ENCODE measurements at regions not wholly inside any gene's neighbourhood (a gene's known extent, or its start where the extent isn't known, plus 50 kb on each side); places are given as distances from the start of the nearest gene placed in this dataset.
A peak's percentile ranks its signal among the peaks of the same experiment; 100 is the strongest.

GRCh38 chr14:58777541-58777979, 139.8 kb downstream of the DACT1 start:
- Mint-ChIP-seq H3K27ac (ENCODE audit: unreplicated experiment) (peak overlapping the region; percentile 81), H3K27me3 (ENCODE audit: low read depth) (no peaks in the 10 kb centered on the region), H3K4me1 (peaks cover 44% of the 10 kb centered on the region), H3K4me3 (no peak overlapping the region), H3K36me3 (ENCODE audit: low read depth) (no peaks in the 10 kb centered on the region), H3K9me3 (no peaks in the 10 kb centered on the region)
- TF ChIP-seq CTCF (conservative IDR thresholded peaks at IDR 0.05) = no peak
- peak; percentile 28 for DNase-seq (ENCODE audit: low read depth, low spot score)

- H3K9me3 Mint-ChIP-seq = no peaks in the 10 kb centered on the region
- H3K36me3 Mint-ChIP-seq (ENCODE audit: low read depth) = no peaks in the 10 kb centered on the region
- no peak for TF ChIP-seq CTCF (conservative IDR thresholded peaks at IDR 0.05)
- no peaks in the 10 kb centered on the region for H3K27me3 Mint-ChIP-seq (ENCODE audit: low read depth)
- H3K4me3 Mint-ChIP-seq = no peak overlapping the region
- DNase-seq (ENCODE audit: low read depth, low spot score) = no peak
- peak overlapping the region; percentile 81 for H3K27ac Mint-ChIP-seq (ENCODE audit: unreplicated experiment)
- peaks cover 38% of the 10 kb centered on the region for H3K4me1 Mint-ChIP-seq
These were observed 140.4 kb downstream of the DACT1 start for GRCh38 chr14:58778202-58778601.

- Mint-ChIP-seq H3K36me3 (ENCODE audit: low read depth) (no peaks in the 10 kb centered on the region), H3K4me1 (peaks cover 29% of the 10 kb centered on the region), H3K27me3 (ENCODE audit: low read depth) (no peaks in the 10 kb centered on the region), H3K9me3 (no peaks in the 10 kb centered on the region), H3K4me3 (no peak overlapping the region), H3K27ac (ENCODE audit: unreplicated experiment) (no peak overlapping the region)
- no peak for DNase-seq (ENCODE audit: low read depth, low spot score)
- no peak for TF ChIP-seq CTCF (conservative IDR thresholded peaks at IDR 0.05)
These were observed 141.6 kb downstream of the DACT1 start for GRCh38 chr14:58779376-58779775.

GRCh38 chr14:58780185-58780584, 142.4 kb downstream of the DACT1 start:
- no peaks in the 10 kb centered on the region for H3K36me3 Mint-ChIP-seq (ENCODE audit: low read depth)
- no peaks in the 10 kb centered on the region for H3K27me3 Mint-ChIP-seq (ENCODE audit: low read depth)
- no peak for TF ChIP-seq CTCF (conservative IDR thresholded peaks at IDR 0.05)
- no peak for DNase-seq (ENCODE audit: low read depth, low spot score)
- H3K27ac Mint-ChIP-seq (ENCODE audit: unreplicated experiment) = no peak overlapping the region
- no peak overlapping the region for H3K4me3 Mint-ChIP-seq
- no peaks in the 10 kb centered on the region for H3K9me3 Mint-ChIP-seq
- H3K4me1 Mint-ChIP-seq = peaks cover 28% of the 10 kb centered on the region

- Mint-ChIP-seq H3K27me3 (ENCODE audit: low read depth) (no peaks in the 10 kb centered on the region), H3K4me1 (peaks cover 29% of the 10 kb centered on the region), H3K9me3 (no peaks in the 10 kb centered on the region), H3K4me3 (no peak overlapping the region), H3K27ac (ENCODE audit: unreplicated experiment) (no peak overlapping the region), H3K36me3 (ENCODE audit: low read depth) (no peaks in the 10 kb centered on the region)
- no peak for DNase-seq (ENCODE audit: low read depth, low spot score)
- TF ChIP-seq CTCF (conservative IDR thresholded peaks at IDR 0.05) = no peak
These were observed 142.8 kb downstream of the DACT1 start for GRCh38 chr14:58780605-58781004.

GRCh38 chr14:58782011-58782410, 144.2 kb downstream of the DACT1 start:
- Mint-ChIP-seq H3K4me3 (no peak overlapping the region), H3K4me1 (peaks cover 24% of the 10 kb centered on the region), H3K9me3 (no peaks in the 10 kb centered on the region), H3K27me3 (ENCODE audit: low read depth) (no peaks in the 10 kb centered on the region), H3K36me3 (ENCODE audit: low read depth) (no peaks in the 10 kb centered on the region), H3K27ac (ENCODE audit: unreplicated experiment) (no peak overlapping the region)
- DNase-seq (ENCODE audit: low read depth, low spot score) = no peak
- no peak for TF ChIP-seq CTCF (conservative IDR thresholded peaks at IDR 0.05)

Measured in neural crest cell (in vitro differentiated cells).